OCI-LY7 (cell line): ENCODE measurements at regions not wholly inside any gene's neighbourhood (a gene's known extent, or its start where the extent isn't known, plus 50 kb on each side); places are given as distances from the start of the nearest gene placed in this dataset.

Experiments
- EZH2phosphoT487 ChIP-seq: fragments of 200-600 bp; sonication (generic); IDR thresholded peaks from 2 replicates; pipeline ENCODE4 v1.6.1; 2018; ENCODE audit warnings: low read depth, borderline replicate concordance, mild to moderate bottlenecking, mixed run types, antibody characterized with exemption, low read length, moderate library complexity, mixed read lengths
- TF ChIP-seq, protein P1 (sequence below): fragments of 200-600 bp; sonication (generic); conservative IDR thresholded peaks from 2 replicates; pipeline ENCODE4 v1.5.1; 2014; ENCODE audit warnings: mild to moderate bottlenecking, antibody characterized with exemption, low read length, moderate library complexity, mixed read lengths

DNA sequence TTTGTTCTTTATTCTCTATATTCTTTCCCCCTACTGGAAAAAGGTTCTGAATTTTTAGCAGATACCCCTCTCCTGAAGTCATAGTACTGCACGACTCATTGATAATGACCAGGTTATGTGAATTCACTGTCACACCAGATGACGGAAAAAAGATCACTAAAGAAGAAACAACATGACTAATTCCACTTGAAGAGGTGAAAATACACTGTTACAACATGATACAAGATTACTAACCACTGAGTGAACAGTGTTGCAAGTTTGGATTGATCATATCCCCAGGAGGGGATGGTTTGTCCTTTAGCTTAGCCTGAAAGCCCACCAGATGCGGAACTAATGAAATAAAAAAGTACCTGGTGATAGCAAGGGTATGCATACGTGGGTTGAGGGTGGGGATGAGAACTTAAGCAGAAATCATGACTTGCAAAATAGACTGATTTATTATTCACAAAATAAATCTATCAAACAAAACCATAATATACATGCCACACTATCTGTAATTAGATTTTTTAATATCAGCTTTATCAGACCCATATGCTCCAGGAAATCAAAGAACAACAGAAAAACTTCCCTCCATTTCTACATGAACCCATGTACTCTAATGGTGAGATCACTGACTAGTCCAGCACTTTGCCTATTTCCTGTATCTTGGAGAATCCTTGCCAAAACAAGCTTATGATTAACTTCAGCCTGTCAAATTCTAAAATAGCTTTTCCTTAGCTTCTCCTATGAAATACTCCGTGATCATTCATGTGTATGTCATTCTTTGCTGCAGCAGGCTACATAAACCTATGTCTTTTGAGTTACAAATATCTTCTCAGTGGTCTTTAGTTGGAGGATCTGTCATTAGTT is 257.4 kb upstream of the AGA start:
- TF ChIP-seq, protein P1, sequence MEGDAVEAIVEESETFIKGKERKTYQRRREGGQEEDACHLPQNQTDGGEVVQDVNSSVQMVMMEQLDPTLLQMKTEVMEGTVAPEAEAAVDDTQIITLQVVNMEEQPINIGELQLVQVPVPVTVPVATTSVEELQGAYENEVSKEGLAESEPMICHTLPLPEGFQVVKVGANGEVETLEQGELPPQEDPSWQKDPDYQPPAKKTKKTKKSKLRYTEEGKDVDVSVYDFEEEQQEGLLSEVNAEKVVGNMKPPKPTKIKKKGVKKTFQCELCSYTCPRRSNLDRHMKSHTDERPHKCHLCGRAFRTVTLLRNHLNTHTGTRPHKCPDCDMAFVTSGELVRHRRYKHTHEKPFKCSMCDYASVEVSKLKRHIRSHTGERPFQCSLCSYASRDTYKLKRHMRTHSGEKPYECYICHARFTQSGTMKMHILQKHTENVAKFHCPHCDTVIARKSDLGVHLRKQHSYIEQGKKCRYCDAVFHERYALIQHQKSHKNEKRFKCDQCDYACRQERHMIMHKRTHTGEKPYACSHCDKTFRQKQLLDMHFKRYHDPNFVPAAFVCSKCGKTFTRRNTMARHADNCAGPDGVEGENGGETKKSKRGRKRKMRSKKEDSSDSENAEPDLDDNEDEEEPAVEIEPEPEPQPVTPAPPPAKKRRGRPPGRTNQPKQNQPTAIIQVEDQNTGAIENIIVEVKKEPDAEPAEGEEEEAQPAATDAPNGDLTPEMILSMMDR = no peak
- TF ChIP-seq EZH2phosphoT487 = no peak
